HG03521 (cell line): ENCODE measurements at regions not wholly inside any gene's neighbourhood (a gene's known extent, or its start where the extent isn't known, plus 50 kb on each side); places are given as distances from the start of the nearest gene placed in this dataset.

Experiments
- ATAC-seq: cut with Tn5 transposase; IDR thresholded peaks from one replicate; pipeline ENCODE4 v1.9.1; 2021; ENCODE audit warnings: mild to moderate bottlenecking, moderate library complexity; ENCODE audit not compliant: unreplicated experiment

DNA sequence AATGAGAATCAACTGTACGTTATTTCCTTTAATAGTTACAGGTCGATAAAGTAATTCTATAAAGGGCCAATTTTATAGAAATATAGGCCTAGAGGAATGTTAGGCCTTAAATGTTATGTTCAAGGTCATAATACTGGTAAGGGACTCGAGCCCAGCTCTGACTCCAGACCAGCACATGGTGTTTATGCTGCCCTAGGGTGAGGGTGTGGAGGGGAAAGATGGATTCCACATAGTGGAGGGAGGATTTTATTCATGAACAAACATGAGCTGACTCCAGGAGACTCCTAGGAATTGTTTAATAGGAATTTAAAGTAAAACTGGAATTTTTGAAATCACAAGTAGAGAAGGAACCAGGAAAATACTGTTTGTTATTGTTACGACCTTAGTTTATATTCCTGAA lies 139.9 kb downstream of the LACC1 start:
- no peak for ATAC-seq

DNA sequence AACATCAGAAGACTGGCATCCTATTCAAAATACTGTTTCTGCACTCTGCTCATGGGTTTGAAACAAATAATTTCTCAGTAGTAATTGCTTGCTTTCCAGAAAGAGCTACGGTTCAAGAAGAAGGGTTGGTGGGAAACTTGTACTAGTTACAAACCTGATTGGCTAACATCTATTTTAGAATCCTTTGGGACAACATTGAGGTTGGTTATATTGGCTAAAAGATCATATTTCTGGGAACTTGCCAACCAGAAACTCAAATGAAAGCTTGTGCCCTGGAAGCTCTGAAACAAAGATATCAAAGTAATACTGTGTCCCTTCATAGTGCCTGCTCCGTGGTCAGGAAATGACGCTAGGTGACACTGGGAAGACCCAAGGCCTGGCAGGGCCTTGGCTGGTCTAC lies 141.7 kb downstream of the LACC1 start:
- no peak for ATAC-seq

DNA sequence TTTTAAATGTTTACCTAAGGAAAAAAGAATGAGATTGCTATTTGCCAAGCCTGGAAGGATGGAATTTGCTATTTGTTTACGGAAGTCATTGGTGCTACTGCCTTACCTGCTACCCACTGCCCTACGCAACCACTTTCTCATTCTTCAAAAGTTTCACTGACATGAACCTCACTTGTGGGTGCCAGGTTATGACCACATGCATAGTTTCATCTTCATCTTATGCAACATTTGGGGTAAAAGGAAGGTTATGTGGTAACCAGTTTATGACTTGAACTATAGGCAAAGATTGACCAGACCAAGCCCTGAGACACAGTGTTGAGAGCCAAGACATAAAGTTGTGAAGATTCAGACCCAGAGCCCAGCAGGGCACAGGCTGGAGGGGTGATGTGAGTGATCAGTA lies 142.5 kb downstream of the LACC1 start:
- no peak for ATAC-seq

DNA sequence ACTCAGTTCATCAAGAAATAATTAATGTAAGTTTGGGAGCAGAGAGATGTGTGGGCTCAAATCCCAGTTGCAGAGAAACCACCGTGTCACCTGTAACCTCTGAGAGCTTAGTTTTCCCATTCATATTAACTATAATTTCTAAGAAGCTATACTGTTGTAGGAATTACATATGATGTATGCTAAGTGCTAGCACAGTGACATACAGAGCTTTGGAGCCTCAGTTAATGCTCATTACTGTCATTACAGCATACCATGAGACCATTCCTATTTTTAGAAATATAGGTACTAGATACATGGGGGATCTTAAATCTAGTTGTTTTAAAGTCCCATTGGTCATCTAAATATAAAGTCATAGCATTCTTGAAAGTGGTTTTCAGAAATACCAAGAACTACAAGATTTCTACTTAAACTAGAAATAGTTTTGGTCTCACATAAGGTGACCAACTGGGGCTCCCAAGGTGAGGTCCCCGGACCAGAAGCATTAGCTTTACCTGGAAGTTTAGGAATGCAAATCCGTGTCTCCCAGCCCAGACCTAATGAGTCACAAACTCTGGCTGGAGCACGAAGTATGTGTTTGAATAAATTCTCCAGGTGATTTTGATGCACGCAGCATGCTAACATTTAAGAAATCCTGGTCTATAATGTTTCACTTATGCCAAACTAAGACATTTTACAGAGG lies 144.6 kb downstream of the LACC1 start:
- ATAC-seq = no peak

DNA sequence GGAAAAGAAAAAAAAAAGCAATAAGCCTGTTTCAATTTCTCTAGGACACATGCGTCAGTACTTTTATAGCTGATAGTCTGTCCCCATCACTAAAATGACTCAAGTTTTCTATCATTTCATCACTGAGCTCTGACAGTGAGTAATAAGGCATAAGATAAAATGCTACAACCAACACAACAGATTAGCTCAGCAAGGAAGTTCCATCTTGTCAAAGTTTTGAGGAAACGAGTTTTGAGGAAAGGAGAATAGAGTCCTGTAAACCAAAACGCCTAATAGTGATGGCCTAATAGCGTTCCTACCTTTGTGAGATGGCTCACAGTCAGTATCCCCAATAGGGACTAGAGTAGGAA lies 145.1 kb downstream of the LACC1 start:
- no peak for ATAC-seq

DNA sequence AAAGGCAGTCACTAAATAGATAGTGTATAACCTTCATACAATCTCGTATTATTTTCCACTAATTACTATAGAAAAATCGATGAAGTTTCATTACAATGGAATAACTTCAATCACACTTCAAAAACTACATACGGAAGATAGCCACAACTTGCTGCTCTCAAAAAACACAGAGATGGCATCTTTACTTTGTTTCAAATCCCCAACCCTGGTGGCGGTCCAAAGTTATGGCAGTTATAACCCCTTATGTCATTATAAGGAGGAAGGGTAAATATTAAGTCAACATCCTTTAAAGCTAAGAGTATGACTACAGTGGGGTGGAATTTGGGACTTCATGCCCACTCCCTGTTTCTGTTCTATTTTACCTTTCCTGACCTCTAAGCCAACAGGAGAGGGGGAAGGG lies 146.5 kb downstream of the LACC1 start:
- no peak for ATAC-seq

DNA sequence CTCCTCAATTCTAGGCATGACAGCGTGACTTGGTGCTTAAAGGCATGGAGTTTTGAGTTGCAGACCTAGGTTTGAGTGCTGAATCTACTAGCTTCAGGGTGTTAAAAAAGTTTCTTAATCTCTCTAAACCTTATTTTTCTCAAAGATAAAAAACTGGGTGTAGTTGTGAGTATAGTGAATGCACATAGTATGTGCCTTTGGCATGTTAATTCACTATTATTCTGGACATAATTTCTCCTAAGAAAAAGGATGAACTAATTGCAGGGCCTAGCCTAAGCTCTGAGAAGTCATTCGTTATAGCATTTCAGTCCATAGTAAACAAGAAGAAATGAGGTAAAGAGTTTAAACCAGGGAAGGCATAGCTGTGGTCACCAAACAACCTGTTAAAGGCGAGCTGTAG lies 149.0 kb downstream of the LACC1 start:
- ATAC-seq = no peak

DNA sequence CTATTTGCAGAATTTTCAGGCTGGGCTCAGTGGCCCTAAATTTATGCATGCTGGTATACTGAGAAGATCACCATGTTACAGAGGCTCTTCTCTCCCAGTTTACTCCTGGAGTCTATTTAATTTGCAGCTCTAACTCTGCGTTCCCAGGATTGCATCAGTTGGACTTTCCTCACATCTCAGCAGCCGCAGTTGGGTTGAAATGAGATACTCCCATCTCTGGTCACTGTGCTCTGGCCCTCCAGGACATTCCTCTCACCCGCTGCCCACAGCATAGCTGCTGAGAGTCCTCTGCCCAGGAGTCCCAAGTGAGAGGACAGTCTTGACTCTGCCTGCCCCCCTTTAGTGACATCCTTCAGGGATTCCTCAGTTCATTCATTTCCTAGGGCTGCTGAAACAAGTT lies 150.9 kb downstream of the LACC1 start:
- ATAC-seq = no peak

DNA sequence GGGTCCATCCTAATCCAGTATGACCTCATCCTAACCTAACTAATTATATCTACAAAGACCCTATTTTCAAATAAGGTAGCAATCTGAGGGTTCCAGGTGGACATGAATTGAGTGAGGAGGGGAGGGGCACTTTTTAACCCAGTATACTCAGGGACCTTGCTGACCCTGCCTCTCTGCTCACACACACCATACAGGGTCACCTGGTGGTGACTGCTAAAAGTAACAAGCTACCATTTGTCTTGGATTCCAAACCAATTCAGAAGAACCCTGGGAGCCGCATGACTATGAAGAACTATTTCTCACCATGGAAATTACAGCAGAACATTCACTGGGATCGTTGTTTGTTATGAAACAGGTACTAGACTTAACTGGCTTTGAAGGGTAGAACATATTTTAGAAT lies 151.9 kb downstream of the LACC1 start:
- ATAC-seq = no peak

DNA sequence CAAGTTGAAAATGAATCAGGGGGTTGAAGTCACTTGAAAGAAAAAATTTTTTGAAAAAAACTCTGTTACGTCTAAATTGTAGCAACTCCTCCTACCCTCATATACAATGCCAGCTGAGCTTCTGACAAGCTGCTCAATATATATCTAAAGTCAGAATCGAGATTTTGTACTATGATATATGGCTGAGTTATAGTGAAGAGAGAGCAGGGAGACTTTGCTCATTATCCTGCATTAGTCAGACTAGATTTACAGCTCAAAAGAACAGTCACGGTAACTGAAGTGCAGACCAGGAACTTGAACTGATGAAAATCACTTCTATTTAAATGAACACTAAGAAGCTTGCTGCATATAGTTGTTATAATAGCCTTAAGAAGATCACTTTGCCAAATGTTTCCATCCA lies 153.1 kb downstream of the LACC1 start:
- no peak for ATAC-seq

DNA sequence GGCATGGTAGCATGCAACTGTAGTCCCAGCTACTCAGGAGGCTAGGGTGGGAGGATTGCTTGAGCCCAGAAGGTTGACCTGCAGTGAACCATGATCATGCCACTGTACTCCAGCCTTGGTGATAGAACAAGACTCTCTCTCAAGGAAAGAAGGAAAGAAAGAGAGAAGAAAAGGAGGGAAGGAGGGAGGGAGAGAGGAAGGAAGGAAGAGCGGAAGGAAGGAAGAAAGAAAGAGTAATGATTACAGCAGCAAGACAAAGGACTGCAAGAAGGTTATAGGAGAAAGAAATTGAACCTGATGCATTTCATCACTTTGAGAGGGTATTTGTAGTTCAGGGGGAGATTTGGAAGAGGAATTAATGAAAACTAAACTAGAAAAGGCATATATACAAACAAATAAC lies 155.7 kb downstream of the LACC1 start:
- ATAC-seq = no peak

DNA sequence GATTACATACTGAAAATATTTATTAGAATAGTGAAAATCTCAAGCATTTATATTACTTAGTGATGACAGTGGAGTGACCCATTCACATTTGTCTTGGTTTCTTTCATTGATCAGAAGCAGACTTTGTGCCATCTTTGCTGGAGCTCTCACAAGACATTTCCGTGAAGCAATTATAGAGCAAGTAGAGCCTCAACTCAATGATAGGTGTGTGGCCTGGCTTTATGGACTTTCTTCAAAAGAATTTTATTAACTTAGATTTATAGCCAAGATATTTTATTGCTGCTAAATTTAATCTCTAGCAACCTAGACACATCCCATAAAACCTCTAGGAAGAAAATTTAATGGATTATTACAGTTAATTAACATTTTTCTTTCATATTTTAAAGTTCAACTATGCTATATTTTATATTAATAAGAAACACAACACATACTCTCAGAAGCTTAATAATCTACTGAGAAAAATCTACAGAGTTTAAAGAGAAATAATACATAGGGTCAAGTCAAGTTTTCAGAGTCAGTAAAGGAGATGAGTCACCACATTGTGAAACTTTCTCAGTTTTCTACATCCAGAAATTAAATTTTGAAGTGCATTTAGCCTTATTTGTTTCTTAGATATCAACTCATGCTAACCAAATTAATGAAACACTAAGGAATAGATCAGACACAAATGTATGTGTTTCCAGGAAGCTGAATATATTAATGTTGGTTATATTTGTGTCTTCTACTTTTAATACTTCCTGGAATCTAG lies 160.5 kb downstream of the LACC1 start:
- no peak for ATAC-seq

DNA sequence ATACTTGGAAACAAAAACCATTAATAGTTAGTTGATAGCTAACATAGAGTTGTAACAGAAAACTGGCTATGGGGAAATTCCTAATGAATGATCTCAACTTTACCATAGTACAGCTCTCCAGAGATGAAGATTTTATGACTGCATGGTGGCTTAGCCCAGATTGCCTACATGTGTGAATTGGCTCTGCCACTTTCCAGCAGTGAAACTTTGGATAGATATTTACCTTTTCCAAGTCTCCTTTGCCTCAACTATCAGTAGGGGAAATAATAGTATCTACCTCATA lies 161.1 kb downstream of the LACC1 start:
- ATAC-seq = no peak

DNA sequence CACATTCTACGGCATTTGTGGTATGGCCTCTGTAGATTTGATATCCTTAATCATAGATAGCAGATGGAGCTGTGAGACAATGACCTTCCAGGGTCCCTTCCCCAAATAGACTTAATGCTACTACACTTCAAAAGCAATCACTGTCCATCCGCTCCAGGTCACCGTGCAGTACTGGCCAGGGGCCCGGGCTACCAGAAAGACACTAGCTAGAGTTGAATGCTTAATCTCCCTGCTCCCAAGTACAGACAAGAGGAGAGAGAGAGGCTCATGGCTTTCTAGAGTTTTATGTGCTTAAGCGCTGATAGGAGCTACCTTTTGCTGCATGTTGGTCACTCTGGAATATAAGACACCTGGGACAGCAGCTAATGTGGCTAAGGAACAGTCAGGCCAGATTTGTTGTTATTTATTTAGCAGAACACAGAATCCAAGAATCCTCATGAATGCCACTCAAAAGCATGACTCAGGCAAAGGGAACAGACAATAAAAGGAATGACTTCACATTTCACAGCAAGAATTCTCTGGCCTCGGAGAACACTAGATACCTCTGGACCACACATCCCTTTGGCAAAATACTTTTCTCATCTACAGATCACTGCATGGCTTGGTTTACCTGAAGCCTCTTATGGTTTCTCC lies 165.0 kb downstream of the LACC1 start:
- no peak for ATAC-seq

DNA sequence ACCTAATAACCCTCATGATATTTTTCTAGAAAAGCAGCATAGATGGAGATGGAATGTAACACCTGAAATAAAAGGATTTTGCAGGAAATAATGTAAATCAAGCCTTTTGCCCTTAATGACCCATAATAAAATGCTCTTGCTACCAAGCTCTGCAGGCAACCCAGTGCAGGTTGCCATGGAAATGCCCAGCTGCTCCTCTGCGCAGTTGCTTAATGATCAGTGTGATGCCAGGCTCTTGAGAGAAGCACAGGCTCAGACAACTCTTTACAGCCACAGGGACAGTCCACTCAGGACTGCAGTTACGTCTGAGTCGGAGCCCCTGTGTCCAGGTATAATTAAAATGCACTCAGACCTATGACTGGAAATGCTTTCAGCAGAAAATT lies 165.5 kb downstream of the LACC1 start:
- ATAC-seq = no peak

DNA sequence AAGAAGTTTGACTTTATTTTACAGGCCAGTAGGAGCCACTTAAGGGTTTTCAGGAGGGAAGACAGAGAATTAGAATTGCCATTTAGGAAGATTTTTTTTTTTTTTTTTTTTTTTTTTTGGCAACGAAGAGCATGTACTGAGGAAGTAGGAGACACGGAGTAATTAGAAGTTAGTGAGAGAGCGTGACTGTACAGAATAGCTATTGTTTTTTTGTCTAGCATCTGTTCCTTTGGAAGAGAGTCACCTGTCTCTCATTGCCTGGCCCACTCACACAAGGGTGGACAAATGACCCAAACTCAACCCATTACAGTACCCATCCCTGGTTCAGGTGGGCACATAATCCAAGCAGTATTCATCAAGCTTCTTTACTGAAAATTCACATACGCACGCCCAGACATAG lies 166.7 kb downstream of the LACC1 start:
- ATAC-seq = no peak

DNA sequence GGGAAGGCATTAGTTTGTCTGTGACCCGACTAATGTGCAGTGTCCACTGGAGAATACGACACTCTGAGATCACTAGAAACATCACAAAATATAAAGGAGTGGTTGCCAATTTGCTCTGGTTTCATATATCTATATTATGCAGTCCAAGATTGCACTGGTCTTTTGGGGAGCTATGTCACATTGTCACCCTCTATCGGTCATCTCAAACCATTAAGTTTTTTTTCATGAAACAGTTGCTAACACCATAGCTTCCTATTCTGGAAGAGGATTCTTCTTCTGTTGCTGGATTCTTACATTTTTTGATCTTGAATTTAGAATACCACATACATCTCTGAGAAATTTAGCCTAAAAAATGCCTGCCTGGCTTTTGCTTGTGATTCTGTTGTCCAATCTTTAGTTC lies 168.6 kb downstream of the LACC1 start:
- no peak for ATAC-seq

DNA sequence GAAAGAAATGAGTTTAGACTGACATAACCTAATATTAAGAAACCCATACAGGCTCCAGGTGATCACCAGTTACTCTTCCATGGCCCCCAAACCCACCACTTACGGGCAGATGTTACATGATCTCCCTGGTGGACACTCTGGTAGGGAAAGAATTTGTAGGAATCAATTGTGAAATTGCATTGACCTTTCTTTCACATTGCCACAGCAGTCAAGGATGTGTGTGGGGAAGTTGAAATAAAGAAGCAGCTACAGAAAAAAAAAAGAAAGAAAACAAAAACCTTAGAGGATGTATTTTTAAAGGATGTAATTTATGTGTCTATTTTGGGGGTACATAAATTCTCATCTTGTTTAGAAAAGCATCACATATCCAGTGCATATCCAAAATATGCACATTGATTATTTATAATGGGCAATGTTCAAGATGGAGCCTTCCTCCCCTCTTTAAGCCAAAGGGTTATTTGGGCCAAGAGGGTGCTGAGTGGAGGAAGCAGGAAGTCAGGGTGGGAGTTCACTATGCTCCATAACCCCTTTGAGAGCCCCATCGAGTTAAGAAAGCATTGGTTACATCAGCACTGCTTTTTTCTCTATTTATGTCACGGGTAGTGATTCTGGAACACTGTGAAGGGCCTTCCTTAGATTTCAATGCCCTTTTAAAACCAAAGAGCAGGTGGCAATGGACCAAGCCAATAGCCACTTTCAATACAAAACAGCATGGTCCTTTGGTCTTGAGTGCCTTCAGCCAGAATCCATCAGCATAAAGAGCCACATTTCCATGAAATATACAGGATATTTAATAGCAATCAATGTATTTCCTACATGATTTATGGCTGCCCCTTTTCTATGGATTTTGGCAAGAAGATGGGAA lies 169.6 kb downstream of the LACC1 start:
- ATAC-seq = no peak

DNA sequence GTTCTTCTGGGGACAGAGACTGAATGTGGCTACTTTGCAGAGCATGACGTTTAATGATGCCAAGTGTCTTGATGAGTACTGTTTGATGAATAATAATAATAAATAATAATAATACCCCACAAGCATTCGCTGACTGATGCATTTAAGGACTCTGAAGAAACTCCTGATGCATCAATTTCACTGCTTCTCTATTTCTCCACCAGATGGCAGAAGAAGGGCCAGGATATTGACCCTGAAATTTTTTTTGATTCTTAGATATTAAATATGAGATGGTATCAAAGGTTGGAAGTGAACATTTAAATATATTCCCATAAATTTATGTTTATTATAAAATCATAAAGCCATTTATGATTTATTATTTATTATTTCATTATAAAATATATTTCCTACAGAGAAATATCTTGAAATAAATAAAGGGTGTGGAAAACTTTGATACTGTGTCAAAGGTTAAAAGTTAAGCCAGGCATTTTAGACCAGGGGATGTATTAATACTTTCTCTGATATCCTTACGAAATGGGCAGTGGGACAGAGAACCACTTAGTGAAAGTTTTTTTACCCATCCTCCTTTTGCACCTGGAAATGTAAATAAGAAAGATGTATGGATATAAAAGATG lies 170.9 kb downstream of the LACC1 start:
- ATAC-seq = no peak

DNA sequence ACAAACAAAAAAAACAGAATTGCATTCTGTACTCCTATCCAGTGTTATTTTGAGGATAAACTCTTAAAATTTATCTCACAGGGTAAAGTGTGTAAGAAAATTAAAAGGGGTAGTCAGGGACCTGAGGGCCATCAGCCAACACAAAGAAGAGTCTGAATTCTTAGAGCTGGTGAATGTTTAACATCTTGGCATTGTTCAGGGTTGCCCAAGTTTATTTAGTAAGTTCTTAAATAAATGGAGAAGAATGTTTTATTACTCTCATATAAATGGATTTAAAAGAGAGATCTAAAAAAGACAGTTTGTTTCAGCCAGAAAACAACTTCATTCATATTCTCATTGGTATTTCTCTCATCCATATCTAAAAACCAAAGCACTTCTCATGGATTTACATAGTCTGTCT lies 171.7 kb downstream of the LACC1 start:
- ATAC-seq = no peak

DNA sequence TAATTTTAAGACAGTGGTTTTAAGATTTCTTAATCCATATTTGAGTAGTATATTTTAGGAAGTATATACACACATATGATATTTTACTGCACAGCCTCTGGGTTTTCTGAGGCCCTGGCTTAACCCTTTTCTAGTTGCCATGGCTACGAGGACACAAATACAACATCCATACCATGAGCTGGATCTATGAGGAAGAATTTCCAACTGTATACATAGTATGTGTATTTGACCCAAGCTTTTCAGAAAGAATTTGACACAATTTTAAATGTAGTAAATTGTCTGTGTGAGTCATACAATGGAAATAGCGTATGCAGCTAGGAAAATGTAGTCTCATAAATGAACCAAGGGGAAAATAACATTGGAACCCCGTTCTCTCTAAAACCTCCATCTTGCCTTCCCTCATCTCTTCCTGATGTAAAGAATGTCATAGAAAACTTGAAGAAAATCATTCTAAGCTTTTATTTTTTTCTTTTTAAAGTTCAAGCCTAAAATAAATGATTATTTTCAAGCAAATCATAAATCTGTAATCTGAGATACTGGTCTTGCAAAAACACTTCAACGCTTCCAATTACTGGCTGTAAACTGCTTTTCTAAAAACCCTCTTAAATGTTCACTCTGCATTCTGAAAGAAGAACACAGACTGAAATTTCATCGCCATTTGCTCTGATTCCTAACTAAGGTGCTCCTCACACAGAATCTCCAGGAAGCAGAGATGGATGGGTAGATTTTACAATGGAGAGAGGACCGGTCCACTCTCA lies 172.4 kb downstream of the LACC1 start:
- no peak for ATAC-seq
